Glutamatergic neuron (in vitro differentiated cells): ENCODE measurements at regions not wholly inside any gene's neighbourhood (a gene's known extent, or its start where the extent isn't known, plus 50 kb on each side); places are given as distances from the start of the nearest gene placed in this dataset.

ENCODE experiments used
- DNase-seq: peaks from one replicate; pipeline ENCODE4 v3.0.0; 2022
- H3K27ac Mint-ChIP-seq: one replicate; pipeline ENCODE4 v1.8.0; 2020; ENCODE audit warnings: mild to moderate bottlenecking, mixed read lengths, inconsistent platforms; ENCODE audit not compliant: unreplicated experiment
- H3K27me3 Mint-ChIP-seq: one replicate; pipeline ENCODE4 v1.8.0; 2020; ENCODE audit warnings: mild to moderate bottlenecking, moderate library complexity, mixed read lengths, inconsistent platforms; ENCODE audit not compliant: unreplicated experiment
- H3K36me3 Mint-ChIP-seq: one replicate; pipeline ENCODE4 v1.8.0; 2020; ENCODE audit warnings: mild to moderate bottlenecking, mixed read lengths, inconsistent platforms; ENCODE audit not compliant: unreplicated experiment
- H3K4me1 Mint-ChIP-seq: one replicate; pipeline ENCODE4 v1.8.0; 2020; ENCODE audit warnings: mild to moderate bottlenecking, low read depth, mixed read lengths, inconsistent platforms; ENCODE audit not compliant: unreplicated experiment
- H3K4me3 Mint-ChIP-seq: one replicate; pipeline ENCODE4 v1.8.0; 2020; ENCODE audit warnings: mild to moderate bottlenecking, mixed read lengths, inconsistent platforms; ENCODE audit not compliant: unreplicated experiment
- H3K9me3 Mint-ChIP-seq: one replicate; pipeline ENCODE4 v1.8.0; 2020; ENCODE audit warnings: mild to moderate bottlenecking, moderate library complexity, mixed read lengths, inconsistent platforms; ENCODE audit not compliant: unreplicated experiment
- CTCF ChIP-seq: fragments of 200-600 bp; sonication (generic); IDR thresholded peaks from one replicate; pipeline ENCODE4 v1.5.0; 2021; ENCODE audit not compliant: partially characterized antibody, unreplicated experiment

- H3K36me3 Mint-ChIP-seq = no peaks in the 10 kb centered on the region
- H3K4me1 Mint-ChIP-seq = no peaks in the 10 kb centered on the region
- DNase-seq = no peak
- no peak overlapping the region for H3K27ac Mint-ChIP-seq
- H3K9me3 Mint-ChIP-seq = no peaks in the 10 kb centered on the region
- H3K27me3 Mint-ChIP-seq = no peaks in the 10 kb centered on the region
- no peak overlapping the region for H3K4me3 Mint-ChIP-seq
- no peak for TF ChIP-seq CTCF
Observed at GRCh38 chr15:45842151-45842550, 207.3 kb downstream of the SQOR start.

- DNase-seq = no peak
- H3K9me3 Mint-ChIP-seq = peaks cover 2% of the 10 kb centered on the region
- H3K27ac Mint-ChIP-seq = no peak overlapping the region
- H3K4me3 Mint-ChIP-seq = no peak overlapping the region
- no peaks in the 10 kb centered on the region for H3K4me1 Mint-ChIP-seq
- peaks cover 6% of the 10 kb centered on the region for H3K36me3 Mint-ChIP-seq
- no peaks in the 10 kb centered on the region for H3K27me3 Mint-ChIP-seq
- TF ChIP-seq CTCF = no peak
Observed at GRCh38 chr15:45847645-45848044, 212.8 kb downstream of the SQOR start.

GRCh38 chr15:45849136-45849535, 214.3 kb downstream of the SQOR start:
- Mint-ChIP-seq H3K4me1 (no peaks in the 10 kb centered on the region), H3K27me3 (no peaks in the 10 kb centered on the region), H3K9me3 (peaks cover 2% of the 10 kb centered on the region), H3K27ac (no peak overlapping the region), H3K36me3 (peaks cover 6% of the 10 kb centered on the region), H3K4me3 (no peak overlapping the region)
- TF ChIP-seq CTCF = no peak
- DNase-seq = no peak

GRCh38 chr15:45854455-45855202, 219.8 kb downstream of the SQOR start:
- no peak for DNase-seq
- TF ChIP-seq CTCF = no peak
- H3K4me3 Mint-ChIP-seq = no peak overlapping the region
- H3K36me3 Mint-ChIP-seq = peaks cover 6% of the 10 kb centered on the region
- no peaks in the 10 kb centered on the region for H3K27me3 Mint-ChIP-seq
- H3K4me1 Mint-ChIP-seq = no peaks in the 10 kb centered on the region
- peaks cover 2% of the 10 kb centered on the region for H3K9me3 Mint-ChIP-seq
- no peak overlapping the region for H3K27ac Mint-ChIP-seq

- no peaks in the 10 kb centered on the region for H3K27me3 Mint-ChIP-seq
- no peak for DNase-seq
- no peak for TF ChIP-seq CTCF
- no peak overlapping the region for H3K27ac Mint-ChIP-seq
- peaks cover 2% of the 10 kb centered on the region for H3K9me3 Mint-ChIP-seq
- H3K4me3 Mint-ChIP-seq = no peak overlapping the region
- H3K36me3 Mint-ChIP-seq = peaks cover 3% of the 10 kb centered on the region
- H3K4me1 Mint-ChIP-seq = no peaks in the 10 kb centered on the region
Observed at GRCh38 chr15:45855210-45855906, 220.5 kb downstream of the SQOR start.
